NCI-H748 treated with DMSO at 0.1 percent for 48 hours (cell line): ENCODE measurements at regions not wholly inside any gene's neighbourhood (a gene's known extent, or its start where the extent isn't known, plus 50 kb on each side); places are given as distances from the start of the nearest gene placed in this dataset.
"Not testable (repeated sequence)": the region's sequence is repeated elsewhere in the genome, so short reads cannot be mapped to it uniquely, and the experiment has no call there.

Experiments used
- DNase-seq: peaks from one replicate; lab custom pipeline; 2025; lab: John Stamatoyannopoulos, UW

- no peak for DNase-seq
Measured at GRCh38 chr5:57394421-57395210, 88.0 kb downstream of the ACTBL2 start.

- no peak for DNase-seq
Measured at GRCh38 chr5:57386958-57387357, 95.7 kb downstream of the ACTBL2 start.

GRCh38 chr5:57383093-57383861 is 99.3 kb downstream of the ACTBL2 start:
- DNase-seq = no peak

DNA sequence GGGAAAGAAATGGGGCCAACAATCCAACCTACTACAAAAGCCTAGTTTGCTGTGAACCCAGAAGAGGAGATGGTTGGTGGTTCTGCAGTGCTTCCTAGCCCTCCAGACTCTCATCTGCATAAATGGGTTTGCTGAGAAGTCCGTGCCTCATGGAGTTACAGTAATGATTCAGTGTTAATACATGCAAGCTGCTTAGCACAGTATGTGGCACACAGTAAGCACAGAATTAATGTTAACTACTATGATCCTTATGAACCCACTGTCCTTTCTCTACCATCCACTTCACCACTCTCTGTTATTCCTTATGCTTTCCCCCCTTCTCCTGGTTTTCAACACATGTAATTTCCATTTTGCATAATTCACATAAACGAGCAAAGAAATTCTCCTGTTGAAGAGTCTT is 100.0 kb downstream of the ACTBL2 start:
- DNase-seq = no peak

- no peak for DNase-seq
Measured at GRCh38 chr5:57370376-57370775, 112.2 kb downstream of the ACTBL2 start.

- no peak for DNase-seq
Measured at GRCh38 chr5:57368010-57368409, 114.6 kb downstream of the ACTBL2 start.

DNA sequence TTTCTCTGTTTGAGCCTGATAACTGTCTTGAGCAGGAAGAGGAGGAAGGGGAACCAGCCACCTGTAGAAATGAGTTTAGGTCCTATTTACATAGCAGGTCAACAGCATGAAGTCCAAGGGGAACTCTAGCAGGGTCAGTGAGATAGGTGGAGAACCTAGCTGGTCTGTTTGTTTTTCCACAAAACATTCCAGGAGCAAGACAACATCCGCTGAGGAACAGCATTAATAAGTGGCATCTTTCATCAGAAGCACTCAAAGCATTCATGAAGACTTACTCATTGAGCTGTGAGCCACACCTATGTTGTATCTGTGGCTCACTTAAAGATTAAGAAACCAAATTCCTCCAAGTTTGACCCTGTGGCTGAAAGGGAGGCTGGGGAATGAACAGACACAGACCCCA is 115.9 kb downstream of the ACTBL2 start:
- no peak for DNase-seq

GRCh38 chr5:57362951-57363350 is 119.7 kb downstream of the ACTBL2 start:
- DNase-seq = no peak

DNA sequence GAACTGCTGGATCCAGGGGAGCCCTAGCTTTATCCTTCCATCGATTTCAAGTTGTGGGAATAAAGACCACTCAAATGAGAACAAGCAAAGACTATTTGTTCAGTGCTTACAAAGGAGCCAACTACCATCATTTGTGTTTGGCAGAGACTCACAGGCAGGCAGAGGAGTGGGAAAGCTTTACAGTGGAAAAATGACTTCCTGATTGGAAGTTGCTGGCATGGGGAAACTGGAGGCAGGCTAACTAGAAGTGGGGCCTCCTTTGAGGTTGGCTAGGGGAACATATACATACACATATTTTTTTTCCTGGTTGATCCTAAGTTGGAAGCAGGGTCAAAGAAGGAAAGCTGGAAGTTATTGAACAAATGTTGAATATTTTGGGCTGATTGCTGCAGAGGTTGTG is 121.7 kb downstream of the ACTBL2 start:
- no peak for DNase-seq

- DNase-seq = no peak
Measured at GRCh38 chr5:57358796-57359592, 123.6 kb downstream of the ACTBL2 start.

DNA sequence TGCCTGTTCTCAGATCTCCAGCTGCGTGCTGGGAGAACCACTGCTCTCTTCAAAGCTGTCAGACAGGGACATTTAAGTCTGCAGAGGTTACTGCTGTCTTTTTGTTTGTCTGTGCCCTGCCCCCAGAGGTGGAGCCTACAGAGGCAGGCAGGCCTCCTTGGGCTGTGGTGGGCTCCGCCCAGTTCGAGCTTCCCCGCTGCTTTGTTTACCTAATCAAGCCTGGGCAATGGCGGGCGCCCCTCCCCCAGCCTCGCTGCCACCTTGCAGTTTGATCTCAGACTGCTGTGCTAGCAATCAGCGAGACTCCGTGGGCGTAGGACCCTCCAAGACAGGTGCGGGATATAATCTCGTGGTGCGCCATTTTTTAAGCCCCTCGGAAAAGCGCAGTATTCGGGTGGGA is 125.8 kb downstream of the ACTBL2 start:
- DNase-seq = not testable (repeated sequence)

DNA sequence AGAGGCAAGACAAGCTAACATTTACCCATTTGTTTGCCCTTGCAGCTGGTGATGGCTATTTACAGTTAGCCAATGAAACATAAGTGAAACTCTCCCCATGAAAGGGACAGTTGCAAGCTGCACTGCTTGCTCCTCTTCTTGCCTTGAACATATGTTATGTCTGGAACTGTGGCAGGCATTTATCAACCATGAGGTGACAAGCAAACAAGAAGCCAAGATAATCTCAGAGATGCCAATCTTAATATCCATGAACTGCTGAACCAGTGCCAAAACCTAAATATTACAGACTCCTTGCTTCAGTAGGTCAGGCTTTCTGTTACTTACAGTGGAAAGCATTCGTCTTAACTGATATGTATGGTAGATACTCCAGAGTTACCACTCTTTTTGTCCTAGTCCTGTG is 133.4 kb downstream of the ACTBL2 start:
- no peak for DNase-seq

DNA sequence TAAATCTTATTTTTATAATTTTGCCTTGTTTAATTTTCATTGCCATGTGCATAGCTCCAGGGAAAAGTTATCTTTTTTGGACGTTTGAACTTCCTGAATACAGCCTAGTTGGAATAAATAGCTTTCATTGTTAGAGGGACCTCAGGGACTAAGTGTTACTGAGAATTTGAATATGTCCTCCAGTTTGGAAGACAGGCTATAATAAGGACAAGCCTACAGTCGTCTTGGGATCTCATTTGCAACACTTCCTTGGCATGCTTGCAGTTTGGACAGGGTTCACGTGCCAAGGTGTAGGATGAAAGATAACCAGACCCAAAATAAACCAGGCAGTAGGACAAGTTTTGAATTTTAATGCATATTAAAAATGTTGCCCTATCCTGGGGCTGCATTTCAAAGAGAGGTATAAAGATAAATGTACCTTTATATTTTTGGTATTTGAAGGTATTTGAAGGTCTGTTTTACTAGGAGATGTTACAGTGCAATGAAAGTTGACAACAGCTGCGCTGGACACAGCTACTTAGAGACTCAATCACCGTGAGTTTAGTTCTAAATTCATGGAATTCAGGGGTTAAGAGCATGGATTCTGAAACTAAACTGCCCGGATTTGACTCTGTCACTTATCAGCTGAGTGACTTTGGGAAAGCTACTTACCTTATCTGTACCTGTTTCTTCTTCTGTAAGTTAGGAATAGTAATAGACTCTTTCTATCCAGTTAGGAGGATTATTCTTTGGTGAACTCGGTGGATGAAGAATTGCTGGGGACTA is 134.1 kb downstream of the ACTBL2 start:
- DNase-seq = no peak

DNA sequence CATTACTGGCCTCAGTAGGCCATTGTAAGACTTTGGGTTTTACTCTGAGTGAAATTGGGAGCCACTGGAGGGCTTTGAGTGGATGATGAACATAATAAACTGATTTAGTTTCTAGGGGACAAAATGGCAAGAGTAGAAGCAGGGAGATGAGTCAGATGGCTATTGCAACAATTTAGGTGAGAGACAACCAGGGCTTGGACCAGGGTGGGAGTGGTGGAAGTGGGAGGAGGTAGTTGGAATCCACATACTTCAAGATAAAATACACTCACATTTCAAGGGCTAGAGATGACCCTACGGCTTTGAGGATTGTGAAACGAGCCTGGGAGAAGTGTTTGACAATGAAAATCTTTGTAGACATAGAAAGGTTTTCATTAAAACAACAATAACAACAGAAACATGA is 136.3 kb downstream of the ACTBL2 start:
- DNase-seq = no peak

GRCh38 chr5:57341380-57341979 is 141.1 kb downstream of the ACTBL2 start:
- no peak for DNase-seq

DNA sequence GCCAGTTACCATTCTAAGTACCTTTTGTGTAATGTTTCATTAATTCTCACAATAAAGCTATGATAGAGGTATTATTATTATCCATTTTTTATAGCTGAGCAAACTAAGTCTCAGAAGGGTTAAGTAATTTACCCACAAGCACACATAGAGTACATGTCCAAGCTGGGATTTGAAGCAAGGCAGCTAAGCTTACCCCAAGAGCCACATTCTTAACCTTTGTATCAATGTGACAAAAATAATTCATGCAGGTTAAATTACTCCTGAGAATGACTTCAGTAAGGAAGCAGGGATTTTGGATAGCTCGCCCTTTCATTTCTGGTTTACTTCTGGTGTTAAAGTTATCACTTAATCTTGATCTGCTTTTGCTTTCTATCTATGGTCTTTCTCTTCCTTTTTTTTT is 141.9 kb downstream of the ACTBL2 start:
- DNase-seq = no peak

GRCh38 chr5:57339521-57339920 is 143.1 kb downstream of the ACTBL2 start:
- DNase-seq = no peak

GRCh38 chr5:57338868-57339340 is 143.7 kb downstream of the ACTBL2 start:
- no peak for DNase-seq

DNA sequence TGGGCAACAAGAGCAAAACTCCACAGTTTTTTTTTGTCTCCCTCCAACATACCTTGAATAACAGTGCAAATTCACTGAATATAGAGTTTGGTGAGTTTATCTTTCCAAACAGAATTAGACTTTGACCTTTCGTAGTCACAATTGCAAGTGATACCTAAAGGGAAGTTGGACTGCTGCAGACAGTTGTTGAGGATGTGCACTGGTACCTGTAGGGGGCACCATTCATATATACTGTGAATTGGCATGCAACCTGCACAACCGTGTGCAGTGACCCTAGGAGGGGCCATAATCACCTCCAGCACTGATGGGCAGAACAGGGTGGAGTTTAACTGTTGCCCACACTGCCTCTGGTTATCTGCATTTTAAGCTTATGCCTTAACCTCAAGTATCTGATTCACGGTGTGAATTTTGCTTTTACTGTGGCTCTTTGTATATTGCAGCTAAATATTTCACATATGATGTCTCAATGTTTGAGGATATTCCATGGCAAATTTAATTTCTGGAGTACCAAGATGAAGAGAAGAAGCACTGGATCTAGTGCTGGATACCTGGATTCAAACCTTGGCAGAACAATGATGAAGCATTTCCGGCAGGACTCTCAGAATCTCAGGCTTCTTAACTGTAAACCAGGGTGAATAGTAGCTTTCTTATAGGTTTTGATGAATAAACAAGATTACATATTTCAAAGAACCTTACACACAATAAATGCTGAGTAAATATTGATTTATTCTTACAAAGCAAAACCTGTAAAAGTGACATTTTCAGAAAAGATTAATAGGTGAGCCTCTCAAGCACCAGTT is 144.3 kb downstream of the ACTBL2 start:
- peak; percentile 28 for DNase-seq

DNA sequence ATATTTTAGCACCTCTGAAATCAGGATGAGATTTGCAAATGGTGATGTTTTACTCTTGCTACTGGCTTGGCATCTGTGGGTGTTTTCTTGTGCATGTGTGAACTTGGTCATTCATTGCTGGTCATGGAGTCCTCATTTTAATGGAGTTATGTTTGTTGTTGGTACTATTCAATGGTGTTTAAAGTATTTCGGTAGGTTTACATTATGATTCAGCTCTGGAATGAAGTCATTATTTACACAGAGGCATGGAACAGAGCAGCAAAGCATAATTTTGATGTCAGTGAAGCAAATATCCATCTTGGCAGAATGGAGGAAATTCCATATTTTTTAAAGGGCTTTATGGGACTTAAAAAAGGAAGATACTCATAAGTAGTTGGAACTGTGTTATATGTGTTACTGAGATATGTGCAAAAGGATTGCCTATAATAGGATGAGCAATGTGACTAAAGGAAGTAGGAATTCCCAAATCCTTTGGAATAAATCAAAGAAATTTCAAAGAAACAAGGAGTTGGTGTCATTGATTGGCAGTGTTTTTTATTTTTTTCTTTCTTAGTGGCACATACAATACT is 147.4 kb downstream of the ACTBL2 start:
- DNase-seq = no peak
